ENCODE measurements at regions not wholly inside any gene's neighbourhood (a gene's known extent, or its start where the extent isn't known, plus 50 kb on each side); places are given as distances from the start of the nearest gene placed in this dataset.

GRCh38 chr5:54630738-54631359, 113.3 kb downstream of the SNX18 start:
- no peak overlapping the region for H3K4me3 ChIP-seq
- H3K36me3 ChIP-seq (ENCODE audit: control insufficient read depth in 4 of 4, insufficient read depth in 4 of 4, low read length in 4 of 4), result no peaks in the 10 kb centered on the region
- TF ChIP-seq, protein P1, sequence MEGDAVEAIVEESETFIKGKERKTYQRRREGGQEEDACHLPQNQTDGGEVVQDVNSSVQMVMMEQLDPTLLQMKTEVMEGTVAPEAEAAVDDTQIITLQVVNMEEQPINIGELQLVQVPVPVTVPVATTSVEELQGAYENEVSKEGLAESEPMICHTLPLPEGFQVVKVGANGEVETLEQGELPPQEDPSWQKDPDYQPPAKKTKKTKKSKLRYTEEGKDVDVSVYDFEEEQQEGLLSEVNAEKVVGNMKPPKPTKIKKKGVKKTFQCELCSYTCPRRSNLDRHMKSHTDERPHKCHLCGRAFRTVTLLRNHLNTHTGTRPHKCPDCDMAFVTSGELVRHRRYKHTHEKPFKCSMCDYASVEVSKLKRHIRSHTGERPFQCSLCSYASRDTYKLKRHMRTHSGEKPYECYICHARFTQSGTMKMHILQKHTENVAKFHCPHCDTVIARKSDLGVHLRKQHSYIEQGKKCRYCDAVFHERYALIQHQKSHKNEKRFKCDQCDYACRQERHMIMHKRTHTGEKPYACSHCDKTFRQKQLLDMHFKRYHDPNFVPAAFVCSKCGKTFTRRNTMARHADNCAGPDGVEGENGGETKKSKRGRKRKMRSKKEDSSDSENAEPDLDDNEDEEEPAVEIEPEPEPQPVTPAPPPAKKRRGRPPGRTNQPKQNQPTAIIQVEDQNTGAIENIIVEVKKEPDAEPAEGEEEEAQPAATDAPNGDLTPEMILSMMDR (IDR thresholded peaks at IDR 0.05; ENCODE audit: control extremely low read depth, extremely low read depth), result no peak
- DNase-seq (peak; percentile 46 to 88 (median 85)), ATAC-seq (ENCODE audit: insufficient read depth, low FRiP score) (no peak)
- H3K4me1 ChIP-seq (ENCODE audit: control insufficient read depth in 5 of 5, insufficient read depth in 5 of 5, low read length in 5 of 5), result peaks cover 0 to 16% (median 6%) of the 10 kb centered on the region in 5 donors
- H3K27me3 ChIP-seq (ENCODE audit: control insufficient read depth in 3 of 3, insufficient read depth in 3 of 3, low read length in 2 of 3), result no peaks in the 10 kb centered on the region
- no peak overlapping the region for H3K9ac ChIP-seq (ENCODE audit: insufficient read depth in 1 of 2, low read length in 2 of 2)
- 86 to 91% methylated on average over 5 of the region's 5 CpGs for WGBS, 2 donors
- no peak overlapping the region for H3K27ac ChIP-seq (ENCODE audit: low read depth in 1 of 2, low read length in 1 of 2)
- H3K9me3 ChIP-seq (ENCODE audit: control insufficient read depth in 4 of 4, insufficient read depth in 3 of 4, low read length in 3 of 4), result peaks cover 0 to 5% (median under 1%) of the 10 kb centered on the region in 4 donors

DNA sequence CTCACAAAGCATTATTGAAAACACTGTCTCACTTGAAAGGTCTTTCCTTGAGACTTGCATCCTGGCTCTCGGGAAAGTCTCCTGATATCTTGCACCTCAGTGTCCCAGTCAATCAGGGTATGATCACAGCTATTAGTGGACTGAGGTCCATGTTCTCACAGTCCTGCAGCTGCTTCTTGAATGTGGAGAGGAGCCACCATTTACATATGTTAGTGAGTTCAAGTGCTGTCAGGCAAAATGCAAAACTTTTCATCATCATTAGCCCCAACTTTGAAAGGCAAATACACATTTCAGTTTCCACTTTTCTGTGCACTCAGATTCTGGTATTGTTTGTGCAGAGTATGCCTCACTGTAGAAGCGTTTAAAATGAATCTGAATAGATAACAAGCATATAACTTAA, 111.6 kb downstream of the SNX18 start:
- Histone ChIP-seq H3K4me3 (no peak overlapping the region), H3K27ac (ENCODE audit: low read depth in 1 of 2, low read length in 1 of 2) (no peak overlapping the region), H3K9me3 (ENCODE audit: control insufficient read depth in 4 of 4, insufficient read depth in 3 of 4, low read length in 3 of 4) (peaks cover 0 to 5% (median under 1%) of the 10 kb centered on the region in 4 donors), H3K4me1 (ENCODE audit: control insufficient read depth in 5 of 5, insufficient read depth in 5 of 5, low read length in 5 of 5) (peaks cover 0 to 29% (median 6%) of the 10 kb centered on the region in 5 donors), H3K36me3 (ENCODE audit: control insufficient read depth in 4 of 4, insufficient read depth in 4 of 4, low read length in 4 of 4) (no peaks in the 10 kb centered on the region), H3K27me3 (ENCODE audit: control insufficient read depth in 3 of 3, insufficient read depth in 3 of 3, low read length in 2 of 3) (no peaks in the 10 kb centered on the region), H3K9ac (ENCODE audit: insufficient read depth in 1 of 2, low read length in 2 of 2) (no peak overlapping the region)
- WGBS, 2 donors, result 90 to 97% methylated on average over 2 of the region's 2 CpGs
- ATAC-seq (ENCODE audit: insufficient read depth, low FRiP score) (no peak), DNase-seq (no peak)
- TF ChIP-seq, protein P1 (IDR thresholded peaks at IDR 0.05; ENCODE audit: control extremely low read depth, extremely low read depth), result no peak

GRCh38 chr5:54628050-54628449, 110.5 kb downstream of the SNX18 start:
- WGBS, 2 donors, result 96 to 100% methylated on average over 1 of the region's 1 CpG
- no peak for DNase-seq
- ATAC-seq (ENCODE audit: insufficient read depth, low FRiP score), result no peak
- H3K4me1 ChIP-seq (ENCODE audit: control insufficient read depth in 5 of 5, insufficient read depth in 5 of 5, low read length in 5 of 5), result peaks cover 0 to 30% (median 6%) of the 10 kb centered on the region in 5 donors
- H3K9ac ChIP-seq (ENCODE audit: insufficient read depth in 1 of 2, low read length in 2 of 2), result no peak overlapping the region
- TF ChIP-seq, protein P1 (IDR thresholded peaks at IDR 0.05; ENCODE audit: control extremely low read depth, extremely low read depth), result no peak
- no peak overlapping the region for H3K4me3 ChIP-seq
- H3K9me3 ChIP-seq (ENCODE audit: control insufficient read depth in 4 of 4, insufficient read depth in 3 of 4, low read length in 3 of 4), result peaks cover 0 to 5% (median under 1%) of the 10 kb centered on the region in 4 donors
- H3K27ac ChIP-seq (ENCODE audit: low read depth in 1 of 2, low read length in 1 of 2), result no peak overlapping the region
- H3K27me3 ChIP-seq (ENCODE audit: control insufficient read depth in 3 of 3, insufficient read depth in 3 of 3, low read length in 2 of 3), result no peaks in the 10 kb centered on the region
- no peaks in the 10 kb centered on the region for H3K36me3 ChIP-seq (ENCODE audit: control insufficient read depth in 4 of 4, insufficient read depth in 4 of 4, low read length in 4 of 4)

DNA sequence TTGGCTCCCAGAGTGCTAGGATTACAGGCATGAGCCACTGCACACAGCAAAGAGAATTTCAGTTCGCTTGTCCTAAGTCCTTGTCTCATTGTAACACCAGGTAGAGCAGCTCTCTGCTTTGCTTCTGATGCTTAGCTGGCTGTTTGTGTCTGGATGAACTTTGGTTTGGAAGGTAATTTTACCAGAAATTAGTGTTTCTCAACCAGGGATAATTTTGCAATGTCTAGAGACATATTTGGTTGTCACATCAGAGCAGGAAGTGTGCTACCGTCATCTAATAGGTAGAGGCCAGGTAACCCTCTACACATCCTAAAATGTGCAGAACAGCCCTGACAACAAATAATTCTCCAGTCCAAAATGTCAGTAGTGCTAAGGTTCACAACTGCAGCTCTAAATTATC, 108.8 kb downstream of the SNX18 start:
- Histone ChIP-seq H3K27ac (ENCODE audit: low read depth in 1 of 2, low read length in 1 of 2) (no peak overlapping the region), H3K36me3 (ENCODE audit: control insufficient read depth in 4 of 4, insufficient read depth in 4 of 4, low read length in 4 of 4) (no peaks in the 10 kb centered on the region), H3K9me3 (ENCODE audit: control insufficient read depth in 4 of 4, insufficient read depth in 3 of 4, low read length in 3 of 4) (peaks cover 0 to 5% (median under 1%) of the 10 kb centered on the region in 4 donors), H3K9ac (ENCODE audit: insufficient read depth in 1 of 2, low read length in 2 of 2) (no peak overlapping the region), H3K27me3 (ENCODE audit: control insufficient read depth in 3 of 3, insufficient read depth in 3 of 3, low read length in 2 of 3) (no peaks in the 10 kb centered on the region), H3K4me1 (ENCODE audit: control insufficient read depth in 5 of 5, insufficient read depth in 5 of 5, low read length in 5 of 5) (peaks cover 0 to 18% (median 0%) of the 10 kb centered on the region in 5 donors), H3K4me3 (no peak overlapping the region)
- TF ChIP-seq, protein P1 (IDR thresholded peaks at IDR 0.05; ENCODE audit: control extremely low read depth, extremely low read depth), result no peak
- DNase-seq (no peak), ATAC-seq (ENCODE audit: insufficient read depth, low FRiP score) (no peak)
- 63 to 85% methylated on average over 2 of the region's 2 CpGs for WGBS, 2 donors

Measured in lung (tissue), 11 donors.